Fibroblast of lung (primary cell): ENCODE measurements at regions not wholly inside any gene's neighbourhood (a gene's known extent, or its start where the extent isn't known, plus 50 kb on each side); places are given as distances from the start of the nearest gene placed in this dataset.

Source experiments
- DNase-seq, 2 donors: peaks; one replicate each; pipeline versions ENCODE4 v3.0.0 to v3.0.0-alpha.2; 2010; ENCODE audit warnings: low read depth in 2 of 2
- H2AFZ ChIP-seq: 2 replicates; pipeline ENCODE4 v1.5.1; 2012; ENCODE audit warnings: low read length, control low read depth, inconsistent platforms
- H3K27ac ChIP-seq: 2 replicates; pipeline ENCODE4 v1.5.1; 2011; ENCODE audit warnings: low read length, control low read depth; ENCODE audit not compliant: insufficient read depth
- H3K27me3 ChIP-seq: 2 replicates; pipeline ENCODE4 v1.5.1; 2011; ENCODE audit warnings: mild to moderate bottlenecking, low read length; ENCODE audit not compliant: control insufficient read depth, insufficient read depth
- H3K36me3 ChIP-seq: 2 replicates; pipeline ENCODE4 v1.5.1; 2011; ENCODE audit warnings: low read length; ENCODE audit not compliant: control insufficient read depth, insufficient read depth
- H3K4me1 ChIP-seq: 2 replicates; pipeline ENCODE4 v1.5.1; 2011; ENCODE audit warnings: low read length; ENCODE audit not compliant: control insufficient read depth, insufficient read depth; ENCODE audit errors: extremely low read depth
- H3K4me2 ChIP-seq: 2 replicates; pipeline ENCODE4 v1.5.1; 2011; ENCODE audit warnings: low read length, control low read depth; ENCODE audit not compliant: insufficient read depth; ENCODE audit errors: extremely low read depth
- H3K4me3 ChIP-seq, 4 experiments: fragments of 200-600 bp in 1 of 4; sonication (generic) in 1 of 4; replicated peaks in 1 of 4; 2 replicates each; pipeline ENCODE4 v1.5.1; 2011 to 2016; ENCODE audit warnings: low read length in 4 of 4, low read depth in 3 of 4, mild to moderate bottlenecking in 3 of 4, control low read depth in 2 of 4, inconsistent platforms in 1 of 4, mixed read lengths in 1 of 4; ENCODE audit not compliant: insufficient read depth in 1 of 4; ENCODE audit errors: control extremely low read depth in 1 of 4
- H3K79me2 ChIP-seq: 2 replicates; pipeline ENCODE4 v1.5.1; 2012; ENCODE audit warnings: mild to moderate bottlenecking, low read length, inconsistent platforms; ENCODE audit not compliant: control insufficient read depth, insufficient read depth
- H3K9ac ChIP-seq: 2 replicates; pipeline ENCODE4 v1.5.1; 2011; ENCODE audit warnings: mild to moderate bottlenecking, low read length, control low read depth; ENCODE audit not compliant: insufficient read depth
- H3K9me3 ChIP-seq: 2 replicates; pipeline ENCODE4 v1.5.1; 2012; ENCODE audit warnings: low read depth, low read length; ENCODE audit not compliant: control insufficient read depth, insufficient read depth
- H4K20me1 ChIP-seq: 2 replicates; pipeline ENCODE4 v1.5.1; 2011; ENCODE audit warnings: low read length; ENCODE audit not compliant: control insufficient read depth, insufficient read depth; ENCODE audit errors: extremely low read depth
- EZH2 ChIP-seq: IDR thresholded peaks from 2 replicates; pipeline ENCODE4 v1.5.1; 2012; ENCODE audit warnings: low read length, control low read depth, mild to moderate bottlenecking; ENCODE audit errors: missing control alignments
- TF ChIP-seq, protein P1 (sequence below), 2 donors: IDR thresholded peaks in 1 of 2; conservative IDR thresholded peaks in 1 of 2; 1 replicate in 1 of 2; 2 replicates in 1 of 2; pipeline ENCODE4 v1.5.1; 2011 to 2012; ENCODE audit warnings: low read length in 2 of 2, control low read depth in 1 of 2, inconsistent platforms in 1 of 2, low read depth in 1 of 2, mild to moderate bottlenecking in 1 of 2

DNA sequence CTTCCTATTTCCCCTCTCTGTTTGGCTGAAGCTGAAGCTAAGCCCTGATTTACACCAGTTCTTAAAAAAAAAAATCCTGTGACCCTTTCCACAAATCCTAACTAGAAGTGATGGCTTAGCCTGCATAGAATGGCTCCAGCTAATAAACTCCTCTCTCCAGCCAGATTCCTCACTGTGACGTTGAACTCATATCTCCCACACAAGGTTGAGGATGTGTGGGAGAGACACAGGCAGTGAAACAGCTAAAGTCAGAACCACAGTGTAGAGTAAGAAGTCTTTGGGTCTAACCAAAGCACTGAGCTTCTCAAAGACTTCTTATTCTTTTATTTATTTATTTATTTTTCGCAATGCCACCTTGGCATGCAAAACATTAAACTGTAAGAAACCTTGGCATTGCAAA is 268.3 kb downstream of the SNX13 start:
- H3K79me2 ChIP-seq, result no peaks in the 10 kb centered on the region
- no peaks in the 10 kb centered on the region for H3K36me3 ChIP-seq
- peak in 1 of 2 donors; percentile 18 for DNase-seq
- no peaks in the 10 kb centered on the region for H3K9me3 ChIP-seq
- no peaks in the 10 kb centered on the region for H4K20me1 ChIP-seq
- H3K9ac ChIP-seq, result no peak overlapping the region
- no peaks in the 10 kb centered on the region for H3K4me1 ChIP-seq
- H3K4me3 ChIP-seq, result no peak overlapping the region
- H3K4me2 ChIP-seq, result no peak overlapping the region
- H3K27ac ChIP-seq, result no peak overlapping the region
- no peak overlapping the region for H2AFZ ChIP-seq
- H3K27me3 ChIP-seq, result no peaks in the 10 kb centered on the region
- TF ChIP-seq, protein P1, sequence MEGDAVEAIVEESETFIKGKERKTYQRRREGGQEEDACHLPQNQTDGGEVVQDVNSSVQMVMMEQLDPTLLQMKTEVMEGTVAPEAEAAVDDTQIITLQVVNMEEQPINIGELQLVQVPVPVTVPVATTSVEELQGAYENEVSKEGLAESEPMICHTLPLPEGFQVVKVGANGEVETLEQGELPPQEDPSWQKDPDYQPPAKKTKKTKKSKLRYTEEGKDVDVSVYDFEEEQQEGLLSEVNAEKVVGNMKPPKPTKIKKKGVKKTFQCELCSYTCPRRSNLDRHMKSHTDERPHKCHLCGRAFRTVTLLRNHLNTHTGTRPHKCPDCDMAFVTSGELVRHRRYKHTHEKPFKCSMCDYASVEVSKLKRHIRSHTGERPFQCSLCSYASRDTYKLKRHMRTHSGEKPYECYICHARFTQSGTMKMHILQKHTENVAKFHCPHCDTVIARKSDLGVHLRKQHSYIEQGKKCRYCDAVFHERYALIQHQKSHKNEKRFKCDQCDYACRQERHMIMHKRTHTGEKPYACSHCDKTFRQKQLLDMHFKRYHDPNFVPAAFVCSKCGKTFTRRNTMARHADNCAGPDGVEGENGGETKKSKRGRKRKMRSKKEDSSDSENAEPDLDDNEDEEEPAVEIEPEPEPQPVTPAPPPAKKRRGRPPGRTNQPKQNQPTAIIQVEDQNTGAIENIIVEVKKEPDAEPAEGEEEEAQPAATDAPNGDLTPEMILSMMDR (conservative IDR thresholded peaks at IDR 0.05 in 1 of 2, IDR thresholded peaks at IDR 0.05 in 1 of 2; ENCODE audit: low read depth in 1 of 2, low read length in 2 of 2), result no peak
- no peak for TF ChIP-seq EZH2

DNA sequence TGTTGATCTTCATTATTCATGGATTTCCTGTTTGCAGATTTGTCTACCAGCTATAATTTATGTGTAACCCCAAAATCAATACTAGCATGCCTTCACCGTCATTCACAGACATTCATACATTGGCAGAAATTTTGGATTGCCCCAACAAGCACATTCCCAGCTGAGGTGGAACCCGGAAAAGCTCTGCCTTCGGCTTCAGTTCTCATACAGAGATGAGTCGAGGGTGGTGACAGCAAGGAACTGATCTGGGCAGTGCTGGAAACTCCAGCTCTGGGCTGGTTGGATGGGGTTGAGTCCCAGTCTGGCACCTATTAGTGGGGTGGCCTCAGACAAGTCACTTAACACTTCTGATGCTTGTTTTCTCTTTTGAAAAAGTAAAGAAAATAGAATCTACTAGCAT is 267.5 kb downstream of the SNX13 start:
- TF ChIP-seq, protein P1 (conservative IDR thresholded peaks at IDR 0.05 in 1 of 2, IDR thresholded peaks at IDR 0.05 in 1 of 2; ENCODE audit: low read depth in 1 of 2, low read length in 2 of 2), result no peak
- TF ChIP-seq EZH2, result no peak
- no peak overlapping the region for H3K27ac ChIP-seq
- H3K4me2 ChIP-seq, result no peak overlapping the region
- no peak overlapping the region for H3K4me3 ChIP-seq
- H3K9me3 ChIP-seq, result no peaks in the 10 kb centered on the region
- no peaks in the 10 kb centered on the region for H3K4me1 ChIP-seq
- no peaks in the 10 kb centered on the region for H3K36me3 ChIP-seq
- no peaks in the 10 kb centered on the region for H3K79me2 ChIP-seq
- no peak overlapping the region for H3K9ac ChIP-seq
- no peaks in the 10 kb centered on the region for H3K27me3 ChIP-seq
- no peak for DNase-seq
- H4K20me1 ChIP-seq, result no peaks in the 10 kb centered on the region
- H2AFZ ChIP-seq, result no peak overlapping the region

DNA sequence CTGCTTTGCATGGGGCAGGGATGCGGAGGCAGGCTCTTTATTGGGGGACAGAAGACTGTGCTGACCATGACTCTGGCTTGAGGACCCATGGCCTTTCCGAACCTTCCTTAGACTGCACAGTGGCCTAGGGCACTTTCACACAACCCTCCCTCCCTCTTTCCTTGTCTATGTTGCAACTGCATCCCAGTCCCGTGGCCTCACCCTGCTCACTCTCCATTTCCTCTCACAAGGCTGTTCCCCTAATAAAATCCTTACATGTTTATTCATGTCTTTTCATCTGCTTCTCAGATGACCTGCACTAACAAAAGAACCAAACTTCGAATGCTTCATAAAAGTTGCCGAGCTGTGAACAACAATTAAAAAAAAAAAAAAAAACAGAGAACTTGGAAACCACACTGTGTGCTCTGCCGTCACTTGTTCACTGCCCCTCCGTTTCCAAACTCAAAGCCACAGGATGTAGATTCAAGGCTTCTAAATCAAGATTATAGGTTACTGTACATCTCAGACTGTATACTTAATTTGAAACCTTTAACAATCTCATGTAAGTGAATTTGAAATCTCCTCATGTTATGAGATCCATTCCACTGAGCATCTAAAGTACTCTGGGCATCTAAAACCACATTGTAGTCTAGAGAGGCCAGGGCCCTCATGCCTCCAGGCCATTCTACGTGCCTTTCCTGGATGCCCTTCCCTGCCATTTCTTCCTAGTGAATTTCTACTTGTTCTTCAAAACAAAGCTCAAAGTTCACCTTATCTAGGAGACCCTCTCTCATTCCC is 265.9 kb downstream of the SNX13 start:
- DNase-seq, result no peak
- Histone ChIP-seq H2AFZ (no peak overlapping the region), H3K27ac (no peak overlapping the region)

More for the DNA sequence above, 265.9 kb downstream of the SNX13 start:
- no peaks in the 10 kb centered on the region for H3K9me3 ChIP-seq
- no peak overlapping the region for H3K4me2 ChIP-seq
- TF ChIP-seq, protein P1 (conservative IDR thresholded peaks at IDR 0.05 in 1 of 2, IDR thresholded peaks at IDR 0.05 in 1 of 2; ENCODE audit: low read depth in 1 of 2, low read length in 2 of 2), result no peak
- no peak for TF ChIP-seq EZH2
- no peak overlapping the region for H3K4me3 ChIP-seq
- peaks cover under 1% of the 10 kb centered on the region for H3K4me1 ChIP-seq
- H3K9ac ChIP-seq, result no peak overlapping the region
- no peaks in the 10 kb centered on the region for H3K27me3 ChIP-seq
- H3K79me2 ChIP-seq, result no peaks in the 10 kb centered on the region
- no peaks in the 10 kb centered on the region for H4K20me1 ChIP-seq
- no peaks in the 10 kb centered on the region for H3K36me3 ChIP-seq
